ENCODE measurements at regions not wholly inside any gene's neighbourhood (a gene's known extent, or its start where the extent isn't known, plus 50 kb on each side); places are given as distances from the start of the nearest gene placed in this dataset.

- H3K27me3 ChIP-seq (ENCODE audit: control insufficient read depth in 1 of 2, insufficient read depth in 2 of 2, low read length in 2 of 2): no peaks in the 10 kb centered on the region
- no peak overlapping the region for H3K4me3 ChIP-seq (ENCODE audit: low read depth in 1 of 2, low read length in 2 of 2)
- H3K4me1 ChIP-seq (ENCODE audit: control insufficient read depth in 2 of 2, insufficient read depth in 2 of 2, low read length in 1 of 2): no peaks in the 10 kb centered on the region
- H3K27ac ChIP-seq (ENCODE audit: low read depth in 2 of 2, low read length in 1 of 2): no peak overlapping the region
- no peaks in the 10 kb centered on the region for H3K36me3 ChIP-seq (ENCODE audit: control insufficient read depth in 2 of 2, insufficient read depth in 2 of 2, low read length in 1 of 2)
- no peaks in the 10 kb centered on the region for H3K9me3 ChIP-seq (ENCODE audit: control insufficient read depth in 2 of 2, insufficient read depth in 1 of 2, low read depth in 1 of 2, low read length in 1 of 2)
- 89 to 91% methylated on average over 1 of the region's 1 CpG for WGBS, 2 donors
These were observed 86.7 kb upstream of the RBMS3 start for GRCh38 chr3:29194139-29194538.

GRCh38 chr3:29195056-29195455, 85.8 kb upstream of the RBMS3 start:
- 21 to 28% methylated on average over 3 of the region's 3 CpGs for WGBS, 2 donors
- no peaks in the 10 kb centered on the region for H3K4me1 ChIP-seq (ENCODE audit: control insufficient read depth in 2 of 2, insufficient read depth in 2 of 2, low read length in 1 of 2)

GRCh38 chr3:29201604-29202003, 79.3 kb upstream of the RBMS3 start:
- no peaks in the 10 kb centered on the region for H3K36me3 ChIP-seq (ENCODE audit: control insufficient read depth in 2 of 2, insufficient read depth in 2 of 2, low read length in 1 of 2)
- H3K4me3 ChIP-seq (ENCODE audit: low read depth in 1 of 2, low read length in 2 of 2): no peak overlapping the region
- no peaks in the 10 kb centered on the region for H3K27me3 ChIP-seq (ENCODE audit: control insufficient read depth in 1 of 2, insufficient read depth in 2 of 2, low read length in 2 of 2)
- no peaks in the 10 kb centered on the region for H3K4me1 ChIP-seq (ENCODE audit: control insufficient read depth in 2 of 2, insufficient read depth in 2 of 2, low read length in 1 of 2)
- no peaks in the 10 kb centered on the region for H3K9me3 ChIP-seq (ENCODE audit: control insufficient read depth in 2 of 2, insufficient read depth in 1 of 2, low read depth in 1 of 2, low read length in 1 of 2)
- WGBS, 2 donors: 56 to 60% methylated on average over 1 of the region's 1 CpG
- no peak overlapping the region for H3K27ac ChIP-seq (ENCODE audit: low read depth in 2 of 2, low read length in 1 of 2)

More at GRCh38 chr3:29195056-29195455, 85.8 kb upstream of the RBMS3 start:
- Histone ChIP-seq H3K36me3 (ENCODE audit: control insufficient read depth in 2 of 2, insufficient read depth in 2 of 2, low read length in 1 of 2) (no peaks in the 10 kb centered on the region), H3K27ac (ENCODE audit: low read depth in 2 of 2, low read length in 1 of 2) (no peak overlapping the region), H3K9me3 (ENCODE audit: control insufficient read depth in 2 of 2, insufficient read depth in 1 of 2, low read depth in 1 of 2, low read length in 1 of 2) (no peaks in the 10 kb centered on the region), H3K27me3 (ENCODE audit: control insufficient read depth in 1 of 2, insufficient read depth in 2 of 2, low read length in 2 of 2) (no peaks in the 10 kb centered on the region), H3K4me3 (ENCODE audit: low read depth in 1 of 2, low read length in 2 of 2) (no peak overlapping the region)

GRCh38 chr3:29202378-29202777, 78.5 kb upstream of the RBMS3 start:
- H3K9me3 ChIP-seq (ENCODE audit: control insufficient read depth in 2 of 2, insufficient read depth in 1 of 2, low read depth in 1 of 2, low read length in 1 of 2): no peaks in the 10 kb centered on the region
- H3K36me3 ChIP-seq (ENCODE audit: control insufficient read depth in 2 of 2, insufficient read depth in 2 of 2, low read length in 1 of 2): no peaks in the 10 kb centered on the region
- WGBS, 2 donors: 75 to 93% methylated on average over 4 of the region's 4 CpGs
- H3K4me3 ChIP-seq (ENCODE audit: low read depth in 1 of 2, low read length in 2 of 2): no peak overlapping the region
- H3K4me1 ChIP-seq (ENCODE audit: control insufficient read depth in 2 of 2, insufficient read depth in 2 of 2, low read length in 1 of 2): no peaks in the 10 kb centered on the region
- H3K27me3 ChIP-seq (ENCODE audit: control insufficient read depth in 1 of 2, insufficient read depth in 2 of 2, low read length in 2 of 2): no peaks in the 10 kb centered on the region
- H3K27ac ChIP-seq (ENCODE audit: low read depth in 2 of 2, low read length in 1 of 2): no peak overlapping the region

- 63 to 71% methylated on average over 1 of the region's 1 CpG for WGBS, 2 donors
- no peaks in the 10 kb centered on the region for H3K27me3 ChIP-seq (ENCODE audit: control insufficient read depth in 1 of 2, insufficient read depth in 2 of 2, low read length in 2 of 2)
- H3K4me3 ChIP-seq (ENCODE audit: low read depth in 1 of 2, low read length in 2 of 2): no peak overlapping the region
- no peak overlapping the region for H3K27ac ChIP-seq (ENCODE audit: low read depth in 2 of 2, low read length in 1 of 2)
- H3K9me3 ChIP-seq (ENCODE audit: control insufficient read depth in 2 of 2, insufficient read depth in 1 of 2, low read depth in 1 of 2, low read length in 1 of 2): no peaks in the 10 kb centered on the region
- H3K4me1 ChIP-seq (ENCODE audit: control insufficient read depth in 2 of 2, insufficient read depth in 2 of 2, low read length in 1 of 2): no peaks in the 10 kb centered on the region
- H3K36me3 ChIP-seq (ENCODE audit: control insufficient read depth in 2 of 2, insufficient read depth in 2 of 2, low read length in 1 of 2): no peaks in the 10 kb centered on the region
These were observed 77.0 kb upstream of the RBMS3 start for GRCh38 chr3:29203851-29204250.

- 65 to 68% methylated on average over 1 of the region's 1 CpG for WGBS, 2 donors
- H3K4me1 ChIP-seq (ENCODE audit: control insufficient read depth in 2 of 2, insufficient read depth in 2 of 2, low read length in 1 of 2): no peaks in the 10 kb centered on the region
- no peak overlapping the region for H3K4me3 ChIP-seq (ENCODE audit: low read depth in 1 of 2, low read length in 2 of 2)
- no peaks in the 10 kb centered on the region for H3K27me3 ChIP-seq (ENCODE audit: control insufficient read depth in 1 of 2, insufficient read depth in 2 of 2, low read length in 2 of 2)
- no peak overlapping the region for H3K27ac ChIP-seq (ENCODE audit: low read depth in 2 of 2, low read length in 1 of 2)
- H3K9me3 ChIP-seq (ENCODE audit: control insufficient read depth in 2 of 2, insufficient read depth in 1 of 2, low read depth in 1 of 2, low read length in 1 of 2): no peaks in the 10 kb centered on the region
- no peaks in the 10 kb centered on the region for H3K36me3 ChIP-seq (ENCODE audit: control insufficient read depth in 2 of 2, insufficient read depth in 2 of 2, low read length in 1 of 2)
These were observed 73.4 kb upstream of the RBMS3 start for GRCh38 chr3:29207427-29207826.

- WGBS, 2 donors: 43 to 64% methylated on average over 2 of the region's 2 CpGs
- no peaks in the 10 kb centered on the region for H3K4me1 ChIP-seq (ENCODE audit: control insufficient read depth in 2 of 2, insufficient read depth in 2 of 2, low read length in 1 of 2)
- no peak overlapping the region for H3K4me3 ChIP-seq (ENCODE audit: low read depth in 1 of 2, low read length in 2 of 2)
- no peaks in the 10 kb centered on the region for H3K36me3 ChIP-seq (ENCODE audit: control insufficient read depth in 2 of 2, insufficient read depth in 2 of 2, low read length in 1 of 2)
- no peak overlapping the region for H3K27ac ChIP-seq (ENCODE audit: low read depth in 2 of 2, low read length in 1 of 2)
- H3K9me3 ChIP-seq (ENCODE audit: control insufficient read depth in 2 of 2, insufficient read depth in 1 of 2, low read depth in 1 of 2, low read length in 1 of 2): no peaks in the 10 kb centered on the region
- no peaks in the 10 kb centered on the region for H3K27me3 ChIP-seq (ENCODE audit: control insufficient read depth in 1 of 2, insufficient read depth in 2 of 2, low read length in 2 of 2)
These were observed 68.0 kb upstream of the RBMS3 start for GRCh38 chr3:29212789-29213433.

GRCh38 chr3:29214009-29214658, 66.7 kb upstream of the RBMS3 start:
- 86 to 96% methylated on average over 4 of the region's 4 CpGs for WGBS, 2 donors
- no peak overlapping the region for H3K27ac ChIP-seq (ENCODE audit: low read depth in 2 of 2, low read length in 1 of 2)
- H3K4me3 ChIP-seq (ENCODE audit: low read depth in 1 of 2, low read length in 2 of 2): no peak overlapping the region
- no peaks in the 10 kb centered on the region for H3K9me3 ChIP-seq (ENCODE audit: control insufficient read depth in 2 of 2, insufficient read depth in 1 of 2, low read depth in 1 of 2, low read length in 1 of 2)
- H3K4me1 ChIP-seq (ENCODE audit: control insufficient read depth in 2 of 2, insufficient read depth in 2 of 2, low read length in 1 of 2): no peaks in the 10 kb centered on the region
- H3K27me3 ChIP-seq (ENCODE audit: control insufficient read depth in 1 of 2, insufficient read depth in 2 of 2, low read length in 2 of 2): no peaks in the 10 kb centered on the region
- no peaks in the 10 kb centered on the region for H3K36me3 ChIP-seq (ENCODE audit: control insufficient read depth in 2 of 2, insufficient read depth in 2 of 2, low read length in 1 of 2)

GRCh38 chr3:29215948-29216347, 64.9 kb upstream of the RBMS3 start:
- no peaks in the 10 kb centered on the region for H3K36me3 ChIP-seq (ENCODE audit: control insufficient read depth in 2 of 2, insufficient read depth in 2 of 2, low read length in 1 of 2)
- H3K27me3 ChIP-seq (ENCODE audit: control insufficient read depth in 1 of 2, insufficient read depth in 2 of 2, low read length in 2 of 2): no peaks in the 10 kb centered on the region
- no peak overlapping the region for H3K27ac ChIP-seq (ENCODE audit: low read depth in 2 of 2, low read length in 1 of 2)
- no peaks in the 10 kb centered on the region for H3K4me1 ChIP-seq (ENCODE audit: control insufficient read depth in 2 of 2, insufficient read depth in 2 of 2, low read length in 1 of 2)
- H3K9me3 ChIP-seq (ENCODE audit: control insufficient read depth in 2 of 2, insufficient read depth in 1 of 2, low read depth in 1 of 2, low read length in 1 of 2): no peaks in the 10 kb centered on the region
- H3K4me3 ChIP-seq (ENCODE audit: low read depth in 1 of 2, low read length in 2 of 2): no peak overlapping the region

- Histone ChIP-seq H3K4me1 (ENCODE audit: control insufficient read depth in 2 of 2, insufficient read depth in 2 of 2, low read length in 1 of 2) (no peaks in the 10 kb centered on the region), H3K9me3 (ENCODE audit: control insufficient read depth in 2 of 2, insufficient read depth in 1 of 2, low read depth in 1 of 2, low read length in 1 of 2) (no peaks in the 10 kb centered on the region), H3K27ac (ENCODE audit: low read depth in 2 of 2, low read length in 1 of 2) (no peak overlapping the region), H3K36me3 (ENCODE audit: control insufficient read depth in 2 of 2, insufficient read depth in 2 of 2, low read length in 1 of 2) (no peaks in the 10 kb centered on the region), H3K4me3 (ENCODE audit: low read depth in 1 of 2, low read length in 2 of 2) (no peak overlapping the region), H3K27me3 (ENCODE audit: control insufficient read depth in 1 of 2, insufficient read depth in 2 of 2, low read length in 2 of 2) (no peaks in the 10 kb centered on the region)
- 36 to 50% methylated on average over 2 of the region's 2 CpGs for WGBS, 2 donors
These were observed 54.2 kb upstream of the RBMS3 start for GRCh38 chr3:29226706-29227105.

Measured in esophagus (tissue), 2 donors.